HCT116 (cell line): ENCODE measurements at regions not wholly inside any gene's neighbourhood (a gene's known extent, or its start where the extent isn't known, plus 50 kb on each side); places are given as distances from the start of the nearest gene placed in this dataset.

ENCODE experiments used
- ATAC-seq: fragments of 200-7000 bp; cut with Tn5 transposase; 2 replicates; pipeline ENCODE4 v1.9.1; 2020; ENCODE audit warnings: mild to moderate bottlenecking, moderate library complexity
- BruUV-seq: library from RNA; stranded (reverse); fragments of 400-500 nt; replicated peaks from 2 replicates; lab custom pipeline; 2021; lab: Mats Ljungman, UMichigan
- CTCF ChIA-PET: fragments of 300-600 bp; sonication (Branson Sonifier 250); formaldehyde crosslinking; loops from one replicate; lab custom pipeline; 2021; ENCODE audit warnings: antibody characterized with exemption; lab: Charles Lee
- POLR2A ChIA-PET: fragments of 300-600, 350-600 bp; sonication (Branson Sonifier 250); formaldehyde crosslinking; loops from one replicate; lab custom pipeline; 2021; ENCODE audit warnings: antibody characterized with exemption; lab: Charles Lee
- RAD21 ChIA-PET, 2 experiments: fragments of 300-600 bp; sonication (Branson Sonifier 250); formaldehyde crosslinking; loops; one replicate each; lab custom pipeline; 2023; ENCODE audit warnings: low total read pairs in 2 of 2; ENCODE audit not compliant: uncharacterized antibody in 2 of 2, unreplicated experiment in 2 of 2, low non-redundant PET in 1 of 2; lab: Charles Lee
- DNase-seq: peaks from one replicate; pipeline ENCODE4 v3.0.0-alpha.2; 2010; ENCODE audit warnings: low read depth, low spot score
- H2AFZ ChIP-seq: fragments of 200-600 bp; shearing (Covaris generic), sonication (generic); 2 replicates; pipeline ENCODE4 v1.6.1; 2017; ENCODE audit warnings: low read depth, mixed run types, mixed read lengths, antibody characterized with exemption, low read length; ENCODE audit not compliant: poor library complexity, severe bottlenecking
- H3K27ac ChIP-seq: 2 replicates; pipeline ENCODE4 v1.5.1; 2012; ENCODE audit warnings: low read depth, low read length
- H3K27me3 ChIP-seq: fragments of 200-600 bp; sonication (generic); 2 replicates; pipeline ENCODE4 v1.6.1; 2016; ENCODE audit warnings: mixed run types, low read length, mixed read lengths; ENCODE audit not compliant: insufficient read depth
- H3K36me3 ChIP-seq, 2 experiments: fragments of 200-500 bp in 1 of 2; fragments of 200-600 bp in 1 of 2; sonication (Bioruptor generic) in 1 of 2; sonication (generic) in 1 of 2; 2 replicates each; pipeline versions ENCODE4 v1.5.1 to v1.6.1; 2014 to 2016; ENCODE audit warnings: low read length in 2 of 2, inconsistent platforms in 1 of 2, mixed read lengths in 1 of 2, mixed run types in 1 of 2; ENCODE audit not compliant: insufficient read depth in 2 of 2, control insufficient read depth in 1 of 2
- H3K4me1 ChIP-seq, 2 experiments: fragments of 200-600 bp in 1 of 2; sonication (generic) in 1 of 2; 2 replicates each; pipeline versions ENCODE4 v1.5.1 to v1.6.1; 2012 to 2017; ENCODE audit warnings: low read length in 2 of 2, inconsistent platforms in 1 of 2, mild to moderate bottlenecking in 1 of 2, mixed read lengths in 1 of 2, mixed run types in 1 of 2, moderate library complexity in 1 of 2; ENCODE audit not compliant: insufficient read depth in 2 of 2, control insufficient read depth in 1 of 2
- H3K4me2 ChIP-seq: fragments of 200-600 bp; sonication (generic); 2 replicates; pipeline ENCODE4 v1.6.1; 2017; ENCODE audit warnings: mixed run types, low read length, mixed read lengths
- H3K4me3 ChIP-seq, 2 experiments: fragments of 200-600 bp in 1 of 2; sonication (generic) in 1 of 2; replicated peaks in 1 of 2; 2 replicates each; pipeline ENCODE4 v1.5.1; 2011 to 2016; ENCODE audit warnings: low read length in 2 of 2, control low read depth in 1 of 2, low read depth in 1 of 2, mild to moderate bottlenecking in 1 of 2, mixed read lengths in 1 of 2, mixed run types in 1 of 2
- H3K79me2 ChIP-seq: fragments of 200-600 bp; sonication (generic); 2 replicates; pipeline ENCODE4 v1.6.1; 2017; ENCODE audit warnings: mild to moderate bottlenecking, mixed run types, low read length, moderate library complexity, mixed read lengths; ENCODE audit not compliant: insufficient read depth
- H3K9ac ChIP-seq: fragments of 200-600 bp; sonication (generic); 2 replicates; pipeline ENCODE4 v1.6.1; 2016; ENCODE audit warnings: low read length, mixed read lengths
- H3K9me2 ChIP-seq: fragments of 200-600 bp; sonication (generic), shearing (Covaris generic); 2 replicates; pipeline ENCODE4 v1.6.1; 2017; ENCODE audit warnings: mixed run types, mild to moderate bottlenecking, moderate library complexity; ENCODE audit not compliant: insufficient read depth
- H3K9me3 ChIP-seq, 2 experiments: fragments of 200-500 bp in 1 of 2; fragments of 200-600 bp in 1 of 2; sonication (Bioruptor generic) in 1 of 2; sonication (generic) in 1 of 2; 2 replicates each; pipeline ENCODE4 v1.6.1; 2014 to 2017; ENCODE audit warnings: low read length in 2 of 2, mixed read lengths in 2 of 2, inconsistent platforms in 1 of 2, low read depth in 1 of 2, mild to moderate bottlenecking in 1 of 2, mixed run types in 1 of 2, moderate library complexity in 1 of 2; ENCODE audit not compliant: control insufficient read depth in 1 of 2, insufficient read depth in 1 of 2
- H4K20me1 ChIP-seq: fragments of 200-600 bp; sonication (generic), shearing (Covaris generic); 2 replicates; pipeline ENCODE4 v1.6.1; 2017; ENCODE audit warnings: mixed run types, mild to moderate bottlenecking, moderate library complexity; ENCODE audit not compliant: insufficient read depth
- ATF3 ChIP-seq: IDR thresholded peaks from 2 replicates; pipeline ENCODE4 v1.6.1; 2012
- CBX3 ChIP-seq: IDR thresholded peaks from 2 replicates; pipeline ENCODE4 v1.6.1; 2012; ENCODE audit warnings: low read depth
- CEBPB ChIP-seq: IDR thresholded peaks from 2 replicates; pipeline ENCODE4 v1.6.1; 2012; ENCODE audit warnings: low read depth
- CTCF ChIP-seq, 3 experiments: fragments of 200-600 bp in 1 of 3; sonication (generic) in 1 of 3; IDR thresholded peaks in 2 of 3; conservative IDR thresholded peaks in 1 of 3; 2 replicates each; pipeline ENCODE4 v1.5.1; 2012 to 2017; ENCODE audit warnings: low read depth in 2 of 3, low read length in 2 of 3, antibody characterized with exemption in 1 of 3, borderline replicate concordance in 1 of 3, control low read depth in 1 of 3, mild to moderate bottlenecking in 1 of 3, mixed read lengths in 1 of 3, mixed run types in 1 of 3, moderate library complexity in 1 of 3; ENCODE audit not compliant: insufficient read depth in 1 of 3
- EGR1 ChIP-seq: IDR thresholded peaks from 2 replicates; pipeline ENCODE4 v1.6.1; 2012; ENCODE audit warnings: low read depth
- ELF1 ChIP-seq: IDR thresholded peaks from 2 replicates; pipeline ENCODE4 v1.6.1; 2012; ENCODE audit warnings: low read depth, borderline replicate concordance
- EZH2 ChIP-seq: fragments of 200-600 bp; sonication (generic); IDR thresholded peaks from 2 replicates; pipeline ENCODE4 v1.6.1; 2017; ENCODE audit warnings: antibody characterized with exemption, mixed run types
- JUND ChIP-seq: IDR thresholded peaks from 2 replicates; pipeline ENCODE4 v1.6.1; 2012
- MAX ChIP-seq: IDR thresholded peaks from 2 replicates; pipeline ENCODE4 v1.6.1; 2012
- POLR2AphosphoS5 ChIP-seq: IDR thresholded peaks from 2 replicates; pipeline ENCODE4 v1.6.1; 2011; ENCODE audit warnings: mild to moderate bottlenecking, low read depth, low read length, moderate library complexity
- RAD21 ChIP-seq: IDR thresholded peaks from 2 replicates; pipeline ENCODE4 v1.6.1; 2012; ENCODE audit warnings: low read depth, mild to moderate bottlenecking
- REST ChIP-seq: IDR thresholded peaks from 2 replicates; pipeline ENCODE4 v1.6.1; 2012; ENCODE audit warnings: low read depth
- SIN3A ChIP-seq: IDR thresholded peaks from 2 replicates; pipeline ENCODE4 v1.6.1; 2012; ENCODE audit warnings: low read depth
- SP1 ChIP-seq: IDR thresholded peaks from 2 replicates; pipeline ENCODE4 v1.6.1; 2012; ENCODE audit warnings: low read depth
- YY1 ChIP-seq: IDR thresholded peaks from 2 replicates; pipeline ENCODE4 v1.6.1; 2011; ENCODE audit warnings: low read length, low read depth, moderate library complexity, mild to moderate bottlenecking; ENCODE audit not compliant: insufficient replicate concordance; ENCODE audit errors: extremely low read depth
- ZBTB33 ChIP-seq: IDR thresholded peaks from 2 replicates; pipeline ENCODE4 v1.6.1; 2011; ENCODE audit warnings: mild to moderate bottlenecking, low read length, moderate library complexity; ENCODE audit not compliant: insufficient replicate concordance; ENCODE audit errors: extremely low read depth
- ZFX ChIP-seq: fragments of 450-650 bp; IDR thresholded peaks from 2 replicates; pipeline ENCODE4 v1.6.1; 2017
- intact Hi-C: fragments of 100-400 bp; cut with micrococcal nuclease; formaldehyde crosslinking; loops from 2 replicates; pipeline ENCODE4 v1.10.0; 2022

GRCh38 chr5:7117961-7118360 is 278.0 kb upstream of the ADCY2 start:
- H3K4me1 ChIP-seq, result no peaks in the 10 kb centered on the region
- intact Hi-C loops, result no loop called here
- no peak overlapping the region for H2AFZ ChIP-seq
- H3K4me2 ChIP-seq, result no peak overlapping the region
- DNase-seq (no peak), ATAC-seq (no peak)
- CTCF ChIA-PET, result no interaction called here
- no peak for TF ChIP-seq YY1
- TF ChIP-seq ELF1, result no peak
- no peak for TF ChIP-seq JUND
- TF ChIP-seq REST, result no peak
- no peak for TF ChIP-seq EGR1
- TF ChIP-seq EZH2, result no peak
- TF ChIP-seq RAD21, result no peak
- TF ChIP-seq CEBPB, result no peak
- no peak for TF ChIP-seq CBX3
- TF ChIP-seq SIN3A, result no peak
- TF ChIP-seq POLR2AphosphoS5, result no peak
- no peak for TF ChIP-seq ATF3
- no peak for TF ChIP-seq ZBTB33
- no peak for TF ChIP-seq ZFX
- TF ChIP-seq MAX, result no peak
- no peak for TF ChIP-seq SP1
- TF ChIP-seq CTCF (IDR thresholded peaks at IDR 0.05 in 2 of 3, conservative IDR thresholded peaks at IDR 0.05 in 1 of 3; ENCODE audit: borderline replicate concordance in 1 of 3, insufficient read depth in 1 of 3, low read depth in 2 of 3, low read length in 2 of 3), result no peak
- H3K79me2 ChIP-seq, result no peaks in the 10 kb centered on the region
- no peaks in the 10 kb centered on the region for H4K20me1 ChIP-seq
- no peak overlapping the region for H3K4me3 ChIP-seq
- H3K27me3 ChIP-seq, result no peaks in the 10 kb centered on the region
- no peak overlapping the region for H3K27ac ChIP-seq
- peaks cover 4 to 5% of the 10 kb centered on the region in 2 experiments; a peak in 2 of 4 replicates for H3K9me3 ChIP-seq
- H3K9ac ChIP-seq, result no peak overlapping the region
- H3K9me2 ChIP-seq, result no peaks in the 10 kb centered on the region
- H3K36me3 ChIP-seq, result no peaks in the 10 kb centered on the region
- RAD21 ChIA-PET, result no interaction called here
- BruUV-seq, result no TSS peak
- POLR2A ChIA-PET, result no interaction called here
